ENCODE measurements at regions not wholly inside any gene's neighbourhood (a gene's known extent, or its start where the extent isn't known, plus 50 kb on each side); places are given as distances from the start of the nearest gene placed in this dataset.

- Mint-ChIP-seq H3K27ac (no peak overlapping the region), H3K4me3 (no peak overlapping the region), H3K27me3 (ENCODE audit: low read depth) (peaks cover 19% of the 10 kb centered on the region), H3K9me3 (no peaks in the 10 kb centered on the region), H3K4me1 (no peaks in the 10 kb centered on the region), H3K36me3 (no peaks in the 10 kb centered on the region)
- DNase-seq (ENCODE audit: low spot score in 2 of 2, unreplicated experiment in 2 of 2) = no peak
- TF ChIP-seq CTCF (IDR thresholded peaks at IDR 0.05; ENCODE audit: unreplicated experiment) = no peak
Observed at GRCh38 chr4:154084864-154085263, 296.0 kb upstream of the SFRP2 start.

GRCh38 chr4:154082760-154083535 lies 294.1 kb upstream of the SFRP2 start:
- Mint-ChIP-seq H3K4me3 (no peak overlapping the region), H3K4me1 (no peaks in the 10 kb centered on the region), H3K27ac (no peak overlapping the region), H3K36me3 (no peaks in the 10 kb centered on the region), H3K27me3 (ENCODE audit: low read depth) (peaks cover 11% of the 10 kb centered on the region), H3K9me3 (no peaks in the 10 kb centered on the region)
- no peak for TF ChIP-seq CTCF (IDR thresholded peaks at IDR 0.05; ENCODE audit: unreplicated experiment)
- DNase-seq (ENCODE audit: low spot score in 2 of 2, unreplicated experiment in 2 of 2) = no peak

GRCh38 chr4:154081391-154081790 lies 292.5 kb upstream of the SFRP2 start:
- Mint-ChIP-seq H3K27ac (no peak overlapping the region), H3K4me3 (no peak overlapping the region), H3K27me3 (ENCODE audit: low read depth) (peaks cover 9% of the 10 kb centered on the region), H3K9me3 (no peaks in the 10 kb centered on the region), H3K4me1 (no peaks in the 10 kb centered on the region), H3K36me3 (no peaks in the 10 kb centered on the region)
- DNase-seq (ENCODE audit: low spot score in 2 of 2, unreplicated experiment in 2 of 2) = no peak
- no peak for TF ChIP-seq CTCF (IDR thresholded peaks at IDR 0.05; ENCODE audit: unreplicated experiment)

- Mint-ChIP-seq H3K9me3 (no peaks in the 10 kb centered on the region), H3K36me3 (no peaks in the 10 kb centered on the region), H3K4me1 (no peaks in the 10 kb centered on the region), H3K27ac (no peak overlapping the region), H3K27me3 (ENCODE audit: low read depth) (peaks cover 4% of the 10 kb centered on the region), H3K4me3 (no peak overlapping the region)
- no peak for DNase-seq (ENCODE audit: low spot score in 2 of 2, unreplicated experiment in 2 of 2)
- TF ChIP-seq CTCF (IDR thresholded peaks at IDR 0.05; ENCODE audit: unreplicated experiment) = no peak
Observed at GRCh38 chr4:154078504-154079350, 289.8 kb upstream of the SFRP2 start.

GRCh38 chr4:154076921-154077320 lies 288.0 kb upstream of the SFRP2 start:
- Mint-ChIP-seq H3K27me3 (ENCODE audit: low read depth) (peaks cover 4% of the 10 kb centered on the region), H3K27ac (no peak overlapping the region), H3K4me1 (no peaks in the 10 kb centered on the region), H3K9me3 (peaks cover 7% of the 10 kb centered on the region), H3K4me3 (no peak overlapping the region), H3K36me3 (no peaks in the 10 kb centered on the region)
- no peak for TF ChIP-seq CTCF (IDR thresholded peaks at IDR 0.05; ENCODE audit: unreplicated experiment)
- DNase-seq (ENCODE audit: low spot score in 2 of 2, unreplicated experiment in 2 of 2) = no peak

All from mesothelial cell of epicardium (in vitro differentiated cells).